WTC11 (cell line): ENCODE measurements at regions not wholly inside any gene's neighbourhood (a gene's known extent, or its start where the extent isn't known, plus 50 kb on each side); places are given as distances from the start of the nearest gene placed in this dataset.

ENCODE experiments used
- ATAC-seq: fragments of 200-7000 bp; cut with Tn5 transposase; 2 replicates; pipeline ENCODE4 v1.10.0; 2021; ENCODE audit warnings: mild to moderate bottlenecking, moderate library complexity
- CTCF ChIA-PET: fragments of 300-600 bp; sonication (Branson Sonifier 250); formaldehyde crosslinking; loops from one replicate; lab custom pipeline; 2021; ENCODE audit warnings: antibody characterized with exemption; lab: Charles Lee
- POLR2A ChIA-PET: fragments of 350-600 bp; sonication (Branson Sonifier 250); formaldehyde crosslinking; loops from one replicate; lab custom pipeline; 2021; ENCODE audit warnings: antibody characterized with exemption; lab: Charles Lee
- DNase-seq: peaks from one replicate; pipeline ENCODE4 v3.0.0; 2021; ENCODE audit warnings: low spot score
- H3K27ac Mint-ChIP-seq: 2 replicates; pipeline ENCODE4 v1.8.0; 2021; ENCODE audit warnings: mixed read lengths
- H3K27me3 Mint-ChIP-seq: 2 replicates; pipeline ENCODE4 v1.8.0; 2021; ENCODE audit warnings: low read depth, mild to moderate bottlenecking, moderate library complexity, mixed read lengths
- H3K36me3 Mint-ChIP-seq: 2 replicates; pipeline ENCODE4 v1.8.0; 2021; ENCODE audit warnings: mixed read lengths
- H3K4me1 Mint-ChIP-seq: 2 replicates; pipeline ENCODE4 v1.8.0; 2022; ENCODE audit warnings: mixed read lengths
- H3K4me3 Mint-ChIP-seq: 2 replicates; pipeline ENCODE4 v1.8.0; 2021; ENCODE audit warnings: mild to moderate bottlenecking, moderate library complexity, mixed read lengths
- H3K9me3 Mint-ChIP-seq: 2 replicates; pipeline ENCODE4 v1.8.0; 2021; ENCODE audit warnings: mixed read lengths
- ATF1 ChIP-seq: sonication (generic); formaldehyde crosslinking; IDR thresholded peaks from 2 replicates; pipeline ENCODE4 v1.8.1; 2023; ENCODE audit warnings: mild to moderate bottlenecking, moderate library complexity, missing genetic modification reagents
- CBFB ChIP-seq: sonication (generic); formaldehyde crosslinking; IDR thresholded peaks from 2 replicates; pipeline ENCODE4 v1.8.1; 2022; ENCODE audit warnings: mild to moderate bottlenecking, low read depth, missing genetic modification reagents
- CDX4 ChIP-seq: fragments of 250-450 bp; sonication (Bioruptor Pico); IDR thresholded peaks from 2 replicates; pipeline ENCODE4 v1.9.0; 2021; ENCODE audit warnings: moderate library complexity, mild to moderate bottlenecking, inconsistent platforms, borderline replicate concordance
- ELF4 ChIP-seq: sonication (generic); formaldehyde crosslinking; IDR thresholded peaks from 2 replicates; pipeline ENCODE4 v1.8.1; 2022; ENCODE audit warnings: low read depth, mild to moderate bottlenecking, moderate library complexity, missing genetic modification reagents
- FOXJ3 ChIP-seq: sonication (generic); formaldehyde crosslinking; IDR thresholded peaks from 2 replicates; pipeline ENCODE4 v1.9.0; 2021; ENCODE audit warnings: missing genetic modification reagents, mild to moderate bottlenecking, borderline replicate concordance
- HMGXB4 ChIP-seq: sonication (generic); formaldehyde crosslinking; IDR thresholded peaks from 2 replicates; pipeline ENCODE4 v1.8.1; 2023; ENCODE audit warnings: mild to moderate bottlenecking, moderate library complexity, missing genetic modification reagents
- IRF2 ChIP-seq: sonication (generic); formaldehyde crosslinking; IDR thresholded peaks from 2 replicates; pipeline ENCODE4 v1.8.0; 2022; ENCODE audit warnings: low read depth, missing genetic modification reagents, borderline replicate concordance
- MXD4 ChIP-seq: fragments of 250-450 bp; sonication (Bioruptor Pico); IDR thresholded peaks from 2 replicates; pipeline ENCODE4 v1.8.0; 2021; ENCODE audit warnings: mild to moderate bottlenecking, moderate library complexity, borderline replicate concordance
- NR3C1 ChIP-seq: sonication (generic); formaldehyde crosslinking; conservative IDR thresholded peaks from 2 replicates; pipeline ENCODE4 v1.8.1; 2023; ENCODE audit warnings: low read depth, mild to moderate bottlenecking, missing genetic modification reagents
- PRRX2 ChIP-seq: fragments of 250-450 bp; sonication (Bioruptor Pico); IDR thresholded peaks from 2 replicates; pipeline ENCODE4 v1.8.0; 2021; ENCODE audit warnings: mild to moderate bottlenecking
- ZNF232 ChIP-seq: sonication (generic); formaldehyde crosslinking; IDR thresholded peaks from 2 replicates; pipeline ENCODE4 v1.8.0; 2022; ENCODE audit warnings: mild to moderate bottlenecking, missing genetic modification reagents
- TF ChIP-seq, protein P1 (sequence below): fragments of 250-450 bp; sonication (Bioruptor Pico); IDR thresholded peaks from 2 replicates; pipeline ENCODE4 v2.1.2; 2022; ENCODE audit warnings: mild to moderate bottlenecking, moderate library complexity
- TF ChIP-seq, protein P2 (sequence below): sonication (generic); formaldehyde crosslinking; IDR thresholded peaks from 2 replicates; pipeline ENCODE4 v1.8.1; 2023; ENCODE audit warnings: mild to moderate bottlenecking, missing genetic modification reagents, moderate library complexity
- TF ChIP-seq, protein P3 (sequence below): sonication (generic); formaldehyde crosslinking; conservative IDR thresholded peaks from 2 replicates; pipeline ENCODE4 v1.8.1; 2022; ENCODE audit warnings: mild to moderate bottlenecking, missing genetic modification reagents
- TF ChIP-seq, protein P4 (sequence below): sonication (generic); formaldehyde crosslinking; IDR thresholded peaks from 2 replicates; pipeline ENCODE4 v1.8.1; 2023; ENCODE audit warnings: mild to moderate bottlenecking, missing genetic modification reagents, borderline replicate concordance
- TF ChIP-seq, protein P5 (sequence below): fragments of 250-450 bp; sonication (Bioruptor Pico); IDR thresholded peaks from 2 replicates; pipeline ENCODE4 v1.9.0; 2021; ENCODE audit warnings: mild to moderate bottlenecking

GRCh38 chr16:7820816-7821215, 488.2 kb downstream of the RBFOX1 start:
- H3K9me3 Mint-ChIP-seq: peaks cover 28% of the 10 kb centered on the region
- TF ChIP-seq CDX4 (CRISPR knock-in tag): no peak
- TF ChIP-seq, protein P1, sequence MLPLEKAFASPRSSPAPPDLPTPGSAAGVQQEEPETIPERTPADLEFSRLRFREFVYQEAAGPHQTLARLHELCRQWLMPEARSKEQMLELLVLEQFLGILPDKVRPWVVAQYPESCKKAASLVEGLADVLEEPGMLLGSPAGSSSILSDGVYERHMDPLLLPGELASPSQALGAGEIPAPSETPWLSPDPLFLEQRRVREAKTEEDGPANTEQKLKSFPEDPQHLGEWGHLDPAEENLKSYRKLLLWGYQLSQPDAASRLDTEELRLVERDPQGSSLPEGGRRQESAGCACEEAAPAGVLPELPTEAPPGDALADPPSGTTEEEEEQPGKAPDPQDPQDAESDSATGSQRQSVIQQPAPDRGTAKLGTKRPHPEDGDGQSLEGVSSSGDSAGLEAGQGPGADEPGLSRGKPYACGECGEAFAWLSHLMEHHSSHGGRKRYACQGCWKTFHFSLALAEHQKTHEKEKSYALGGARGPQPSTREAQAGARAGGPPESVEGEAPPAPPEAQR: no peak
- no peak for TF ChIP-seq FOXJ3 (CRISPR knock-in tag)
- H3K4me1 Mint-ChIP-seq: no peaks in the 10 kb centered on the region
- peaks cover 6% of the 10 kb centered on the region for H3K27me3 Mint-ChIP-seq
- DNase-seq: no peak
- no peak for ATAC-seq
- POLR2A ChIA-PET: no interaction called here
- H3K27ac Mint-ChIP-seq: no peak overlapping the region
- no peak overlapping the region for H3K4me3 Mint-ChIP-seq
- H3K36me3 Mint-ChIP-seq: peaks cover 5% of the 10 kb centered on the region
- CTCF ChIA-PET: no interaction called here

DNA sequence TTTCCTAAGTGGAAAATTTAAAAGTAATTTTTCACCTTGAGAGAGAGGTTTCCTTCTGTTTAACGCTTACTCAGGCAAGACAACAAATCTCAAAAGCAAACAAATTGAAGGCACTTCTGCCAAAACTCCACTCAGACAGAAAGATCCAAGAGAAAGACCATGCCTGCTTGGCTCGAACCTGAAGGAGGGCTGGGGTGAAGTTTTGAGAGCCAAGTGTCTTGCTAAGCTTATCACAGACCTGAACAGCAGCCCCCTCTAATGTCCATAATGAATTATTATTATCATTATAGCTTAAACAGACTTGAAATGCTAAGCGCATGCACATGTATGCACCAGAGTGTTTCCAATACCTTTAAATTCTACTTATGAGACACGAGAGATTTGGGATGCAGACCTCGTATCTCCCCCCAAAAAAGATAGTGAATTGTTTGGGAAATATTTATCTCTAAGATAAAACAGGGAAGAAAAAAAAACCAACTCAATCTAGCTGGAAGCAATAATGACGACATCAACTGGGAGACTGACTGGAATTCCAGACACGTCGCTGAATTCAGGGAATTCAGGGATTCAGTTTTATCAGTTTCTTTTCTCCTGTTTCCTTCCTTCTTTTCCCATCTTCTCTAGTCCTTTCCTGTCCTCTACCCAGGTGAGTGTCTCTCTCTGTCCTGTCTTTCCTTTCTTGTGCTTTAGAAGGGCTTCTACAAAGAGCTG, 473.2 kb downstream of the RBFOX1 start:
- no peak overlapping the region for H3K4me3 Mint-ChIP-seq
- peaks cover 9% of the 10 kb centered on the region for H3K36me3 Mint-ChIP-seq
- ATAC-seq (no peak), DNase-seq (no peak)
- no peak for TF ChIP-seq ELF4
- TF ChIP-seq, protein P2, sequence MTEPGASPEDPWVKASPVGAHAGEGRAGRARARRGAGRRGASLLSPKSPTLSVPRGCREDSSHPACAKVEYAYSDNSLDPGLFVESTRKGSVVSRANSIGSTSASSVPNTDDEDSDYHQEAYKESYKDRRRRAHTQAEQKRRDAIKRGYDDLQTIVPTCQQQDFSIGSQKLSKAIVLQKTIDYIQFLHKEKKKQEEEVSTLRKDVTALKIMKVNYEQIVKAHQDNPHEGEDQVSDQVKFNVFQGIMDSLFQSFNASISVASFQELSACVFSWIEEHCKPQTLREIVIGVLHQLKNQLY: no peak
- CTCF ChIA-PET: interaction anchor here (0.8 kb wide), 1 partner anchor 26 kb away, joined by 3 read pairs; no protein-coding TSS in a partner anchor
- H3K27ac Mint-ChIP-seq: no peak overlapping the region
- POLR2A ChIA-PET: interaction anchor here (0.8 kb wide), 1 partner anchor 13 kb away, joined by 3 read pairs; no protein-coding TSS in a partner anchor
- H3K9me3 Mint-ChIP-seq: peaks cover 35% of the 10 kb centered on the region
- H3K27me3 Mint-ChIP-seq: no peaks in the 10 kb centered on the region; the same call in 1 of the 2 replicates
- H3K4me1 Mint-ChIP-seq: peaks cover 8% of the 10 kb centered on the region; the same call in 1 of the 2 replicates

GRCh38 chr16:7804635-7805195, 472.1 kb downstream of the RBFOX1 start:
- H3K4me3 Mint-ChIP-seq: no peak overlapping the region
- peaks cover 11% of the 10 kb centered on the region for H3K36me3 Mint-ChIP-seq
- H3K27ac Mint-ChIP-seq: no peak overlapping the region
- DNase-seq (no peak), ATAC-seq (no peak)
- peaks cover 38% of the 10 kb centered on the region for H3K9me3 Mint-ChIP-seq
- no peaks in the 10 kb centered on the region; the same call in 1 of the 2 replicates for H3K27me3 Mint-ChIP-seq
- ChIA-PET POLR2A (interaction anchor here (0.6 kb wide), 1 partner anchor 165 kb away, joined by 3 read pairs; no protein-coding TSS in a partner anchor), CTCF (no interaction called here)
- TF ChIP-seq ELF4: no peak
- TF ChIP-seq, protein P3, sequence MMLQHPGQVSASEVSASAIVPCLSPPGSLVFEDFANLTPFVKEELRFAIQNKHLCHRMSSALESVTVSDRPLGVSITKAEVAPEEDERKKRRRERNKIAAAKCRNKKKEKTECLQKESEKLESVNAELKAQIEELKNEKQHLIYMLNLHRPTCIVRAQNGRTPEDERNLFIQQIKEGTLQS: no peak
- TF ChIP-seq NR3C1 (CRISPR knock-in tag): no peak
- peaks cover 8% of the 10 kb centered on the region; the same call in 1 of the 2 replicates for H3K4me1 Mint-ChIP-seq

GRCh38 chr16:7792346-7792745, 459.7 kb downstream of the RBFOX1 start:
- Mint-ChIP-seq H3K36me3 (peaks cover 2% of the 10 kb centered on the region), H3K9me3 (peaks cover 42% of the 10 kb centered on the region), H3K27ac (no peak overlapping the region), H3K4me3 (no peak overlapping the region), H3K4me1 (peaks cover 5% of the 10 kb centered on the region; the same call in 1 of the 2 replicates), H3K27me3 (no peaks in the 10 kb centered on the region)
- ChIA-PET CTCF (no interaction called here), POLR2A (no interaction called here)
- DNase-seq: no peak
- ATAC-seq: no peak
- TF ChIP-seq IRF2 (CRISPR knock-in tag): no peak
- TF ChIP-seq, protein P4, sequence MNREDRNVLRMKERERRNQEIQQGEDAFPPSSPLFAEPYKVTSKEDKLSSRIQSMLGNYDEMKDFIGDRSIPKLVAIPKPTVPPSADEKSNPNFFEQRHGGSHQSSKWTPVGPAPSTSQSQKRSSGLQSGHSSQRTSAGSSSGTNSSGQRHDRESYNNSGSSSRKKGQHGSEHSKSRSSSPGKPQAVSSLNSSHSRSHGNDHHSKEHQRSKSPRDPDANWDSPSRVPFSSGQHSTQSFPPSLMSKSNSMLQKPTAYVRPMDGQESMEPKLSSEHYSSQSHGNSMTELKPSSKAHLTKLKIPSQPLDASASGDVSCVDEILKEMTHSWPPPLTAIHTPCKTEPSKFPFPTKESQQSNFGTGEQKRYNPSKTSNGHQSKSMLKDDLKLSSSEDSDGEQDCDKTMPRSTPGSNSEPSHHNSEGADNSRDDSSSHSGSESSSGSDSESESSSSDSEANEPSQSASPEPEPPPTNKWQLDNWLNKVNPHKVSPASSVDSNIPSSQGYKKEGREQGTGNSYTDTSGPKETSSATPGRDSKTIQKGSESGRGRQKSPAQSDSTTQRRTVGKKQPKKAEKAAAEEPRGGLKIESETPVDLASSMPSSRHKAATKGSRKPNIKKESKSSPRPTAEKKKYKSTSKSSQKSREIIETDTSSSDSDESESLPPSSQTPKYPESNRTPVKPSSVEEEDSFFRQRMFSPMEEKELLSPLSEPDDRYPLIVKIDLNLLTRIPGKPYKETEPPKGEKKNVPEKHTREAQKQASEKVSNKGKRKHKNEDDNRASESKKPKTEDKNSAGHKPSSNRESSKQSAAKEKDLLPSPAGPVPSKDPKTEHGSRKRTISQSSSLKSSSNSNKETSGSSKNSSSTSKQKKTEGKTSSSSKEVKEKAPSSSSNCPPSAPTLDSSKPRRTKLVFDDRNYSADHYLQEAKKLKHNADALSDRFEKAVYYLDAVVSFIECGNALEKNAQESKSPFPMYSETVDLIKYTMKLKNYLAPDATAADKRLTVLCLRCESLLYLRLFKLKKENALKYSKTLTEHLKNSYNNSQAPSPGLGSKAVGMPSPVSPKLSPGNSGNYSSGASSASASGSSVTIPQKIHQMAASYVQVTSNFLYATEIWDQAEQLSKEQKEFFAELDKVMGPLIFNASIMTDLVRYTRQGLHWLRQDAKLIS (CRISPR knock-in tag): no peak
- TF ChIP-seq MXD4 (CRISPR knock-in tag): no peak
- TF ChIP-seq CDX4 (CRISPR knock-in tag): no peak
- no peak for TF ChIP-seq HMGXB4
- no peak for TF ChIP-seq ATF1 (CRISPR knock-in tag)
- no peak for TF ChIP-seq ZNF232 (CRISPR knock-in tag)
- no peak for TF ChIP-seq PRRX2 (CRISPR knock-in tag)
- no peak for TF ChIP-seq CBFB (CRISPR knock-in tag)
- TF ChIP-seq, protein P5, sequence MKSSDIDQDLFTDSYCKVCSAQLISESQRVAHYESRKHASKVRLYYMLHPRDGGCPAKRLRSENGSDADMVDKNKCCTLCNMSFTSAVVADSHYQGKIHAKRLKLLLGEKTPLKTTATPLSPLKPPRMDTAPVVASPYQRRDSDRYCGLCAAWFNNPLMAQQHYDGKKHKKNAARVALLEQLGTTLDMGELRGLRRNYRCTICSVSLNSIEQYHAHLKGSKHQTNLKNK (CRISPR knock-in tag): no peak
